SU-DHL-6 (cell line): ENCODE measurements at regions not wholly inside any gene's neighbourhood (a gene's known extent, or its start where the extent isn't known, plus 50 kb on each side); places are given as distances from the start of the nearest gene placed in this dataset.

Experiments
- CTCF ChIP-seq: fragments of 200-600 bp; sonication (generic); IDR thresholded peaks from one replicate; pipeline ENCODE4 v1.5.1; 2017; ENCODE audit warnings: antibody characterized with exemption, mild to moderate bottlenecking, low read length, moderate library complexity; ENCODE audit not compliant: insufficient read depth, poor library complexity, severe bottlenecking
- EZH2phosphoT487 ChIP-seq: fragments of 200-600 bp; sonication (generic), shearing (Covaris generic); conservative IDR thresholded peaks from 2 replicates; pipeline ENCODE4 v1.6.1; 2018; ENCODE audit warnings: mild to moderate bottlenecking, antibody characterized with exemption, low read length, moderate library complexity, mixed read lengths

GRCh38 chr3:41050144-41050543 lies 149.2 kb upstream of the CTNNB1 start:
- TF ChIP-seq CTCF: no peak
- TF ChIP-seq EZH2phosphoT487: no peak
